ENCODE measurements at regions not wholly inside any gene's neighbourhood (a gene's known extent, or its start where the extent isn't known, plus 50 kb on each side); places are given as distances from the start of the nearest gene placed in this dataset.
"Not testable (repeated sequence)": the region's sequence is repeated elsewhere in the genome, so short reads cannot be mapped to it uniquely, and the experiment has no call there.

- DNase-seq: no peak
These were observed 468.7 kb upstream of the C16orf82 start for GRCh38 chr16:26598061-26598460.

- DNase-seq: no peak
These were observed 467.5 kb upstream of the C16orf82 start for GRCh38 chr16:26598998-26599784.

- no peak for DNase-seq
These were observed 467.0 kb upstream of the C16orf82 start for GRCh38 chr16:26599785-26600104.

GRCh38 chr16:26601335-26601734 is 465.4 kb upstream of the C16orf82 start:
- DNase-seq: no peak

GRCh38 chr16:26605626-26606271 is 461.0 kb upstream of the C16orf82 start:
- DNase-seq: peak; percentile 3

GRCh38 chr16:26606381-26607150 is 460.2 kb upstream of the C16orf82 start:
- DNase-seq: no peak

- no peak for DNase-seq
These were observed 452.4 kb upstream of the C16orf82 start for GRCh38 chr16:26614237-26614841.

- DNase-seq: no peak
These were observed 443.3 kb upstream of the C16orf82 start for GRCh38 chr16:26623442-26623841.

- DNase-seq: no peak
These were observed 438.8 kb upstream of the C16orf82 start for GRCh38 chr16:26627958-26628357.

- DNase-seq: not testable (repeated sequence)
These were observed 435.4 kb upstream of the C16orf82 start for GRCh38 chr16:26631365-26631764.

- DNase-seq: no peak
These were observed 424.6 kb upstream of the C16orf82 start for GRCh38 chr16:26642047-26642664.

- DNase-seq: no peak
These were observed 423.2 kb upstream of the C16orf82 start for GRCh38 chr16:26643519-26643918.

- DNase-seq: no peak
These were observed 421.7 kb upstream of the C16orf82 start for GRCh38 chr16:26644912-26645543.

GRCh38 chr16:26645614-26646013 is 421.1 kb upstream of the C16orf82 start:
- DNase-seq: no peak

GRCh38 chr16:26647870-26648269 is 418.9 kb upstream of the C16orf82 start:
- no peak for DNase-seq

- no peak for DNase-seq
These were observed 417.9 kb upstream of the C16orf82 start for GRCh38 chr16:26648851-26649250.

- peak; percentile 7 for DNase-seq
These were observed 417.2 kb upstream of the C16orf82 start for GRCh38 chr16:26649381-26650045.

- DNase-seq: no peak
These were observed 415.3 kb upstream of the C16orf82 start for GRCh38 chr16:26651464-26651863.

GRCh38 chr16:26651884-26652283 is 414.8 kb upstream of the C16orf82 start:
- no peak for DNase-seq

- DNase-seq: no peak
These were observed 408.2 kb upstream of the C16orf82 start for GRCh38 chr16:26658486-26658885.

GRCh38 chr16:26658915-26659314 is 407.8 kb upstream of the C16orf82 start:
- no peak for DNase-seq

- DNase-seq: no peak
These were observed 402.6 kb upstream of the C16orf82 start for GRCh38 chr16:26664086-26664485.
